ENCODE measurements at regions not wholly inside any gene's neighbourhood (a gene's known extent, or its start where the extent isn't known, plus 50 kb on each side); places are given as distances from the start of the nearest gene placed in this dataset.
"Not testable (repeated sequence)": the region's sequence is repeated elsewhere in the genome, so short reads cannot be mapped to it uniquely, and the experiment has no call there.

GRCh38 chr14:19158588-19158987 lies 191.4 kb downstream of the POTEM start:
- not testable (repeated sequence) for TF ChIP-seq POLR2A, CTCF (IDR thresholded peaks at IDR 0.05)
